WERI-Rb-1 (cell line): ENCODE measurements at regions not wholly inside any gene's neighbourhood (a gene's known extent, or its start where the extent isn't known, plus 50 kb on each side); places are given as distances from the start of the nearest gene placed in this dataset.

Source experiments
- DNase-seq: peaks from one replicate; pipeline ENCODE4 v3.0.0-alpha.2; 2020
- H3K27ac ChIP-seq: fragments of 250-450 bp; sonication (Bioruptor Pico); 2 replicates; pipeline ENCODE4 v1.5.1; 2020; ENCODE audit warnings: mild to moderate bottlenecking, moderate library complexity
- H3K27me3 ChIP-seq: fragments of 250-450 bp; sonication (Bioruptor Pico); 2 replicates; pipeline ENCODE4 v1.5.1; 2021; ENCODE audit warnings: mild to moderate bottlenecking, low read depth, moderate library complexity; ENCODE audit not compliant: insufficient read depth, severe bottlenecking
- H3K36me3 ChIP-seq: fragments of 250-450 bp; sonication (Bioruptor Pico); 2 replicates; pipeline ENCODE4 v1.5.1; 2020; ENCODE audit warnings: mild to moderate bottlenecking, moderate library complexity
- H3K4me3 ChIP-seq: 2 replicates; pipeline ENCODE4 v1.5.1; 2011; ENCODE audit warnings: low read depth, mild to moderate bottlenecking, control low read depth, low read length
- H3K9me3 ChIP-seq: fragments of 250-450 bp; sonication (Bioruptor Pico); 2 replicates; pipeline ENCODE4 v1.5.1; 2021; ENCODE audit warnings: mild to moderate bottlenecking, moderate library complexity; ENCODE audit not compliant: severe bottlenecking
- TF ChIP-seq, protein P1 (sequence below): IDR thresholded peaks from 2 replicates; pipeline ENCODE4 v1.5.1; 2011; ENCODE audit warnings: low read depth, mild to moderate bottlenecking, control low read depth, inconsistent platforms, low read length

DNA sequence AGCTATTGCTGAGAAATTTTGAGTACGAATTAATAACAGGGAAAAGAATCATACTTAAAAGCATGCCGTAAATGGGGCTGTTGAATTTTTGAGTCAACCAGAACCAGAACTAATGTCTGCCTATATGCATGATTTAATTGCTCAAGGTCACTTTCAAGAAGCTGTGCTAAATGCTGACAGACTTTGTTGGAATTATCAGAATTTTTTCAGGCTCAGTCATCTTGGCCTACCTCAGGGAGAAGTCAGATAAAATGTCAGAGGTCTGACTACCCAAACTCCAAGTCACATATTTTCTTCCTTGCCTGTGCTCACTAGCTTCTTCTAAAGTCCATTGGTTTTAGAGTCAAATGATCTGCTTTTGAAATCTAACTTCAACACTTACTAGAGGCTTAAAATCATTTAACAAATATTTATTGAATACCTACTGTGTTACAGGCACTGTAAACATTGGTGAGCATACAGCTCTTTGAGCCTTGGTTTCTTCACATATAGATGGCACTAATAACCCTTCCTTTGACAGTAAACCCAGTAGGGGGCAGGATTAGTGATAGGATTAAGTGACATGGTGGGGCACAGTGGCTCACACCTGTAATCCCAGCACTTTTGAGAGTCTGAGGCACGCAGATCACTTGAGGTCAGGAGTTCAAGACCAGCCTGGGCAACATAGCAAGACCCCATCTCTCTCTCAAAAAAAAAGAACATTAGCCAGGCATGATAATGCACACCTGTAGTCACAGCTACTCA lies 121.2 kb upstream of the SLC44A3 start:
- TF ChIP-seq, protein P1, sequence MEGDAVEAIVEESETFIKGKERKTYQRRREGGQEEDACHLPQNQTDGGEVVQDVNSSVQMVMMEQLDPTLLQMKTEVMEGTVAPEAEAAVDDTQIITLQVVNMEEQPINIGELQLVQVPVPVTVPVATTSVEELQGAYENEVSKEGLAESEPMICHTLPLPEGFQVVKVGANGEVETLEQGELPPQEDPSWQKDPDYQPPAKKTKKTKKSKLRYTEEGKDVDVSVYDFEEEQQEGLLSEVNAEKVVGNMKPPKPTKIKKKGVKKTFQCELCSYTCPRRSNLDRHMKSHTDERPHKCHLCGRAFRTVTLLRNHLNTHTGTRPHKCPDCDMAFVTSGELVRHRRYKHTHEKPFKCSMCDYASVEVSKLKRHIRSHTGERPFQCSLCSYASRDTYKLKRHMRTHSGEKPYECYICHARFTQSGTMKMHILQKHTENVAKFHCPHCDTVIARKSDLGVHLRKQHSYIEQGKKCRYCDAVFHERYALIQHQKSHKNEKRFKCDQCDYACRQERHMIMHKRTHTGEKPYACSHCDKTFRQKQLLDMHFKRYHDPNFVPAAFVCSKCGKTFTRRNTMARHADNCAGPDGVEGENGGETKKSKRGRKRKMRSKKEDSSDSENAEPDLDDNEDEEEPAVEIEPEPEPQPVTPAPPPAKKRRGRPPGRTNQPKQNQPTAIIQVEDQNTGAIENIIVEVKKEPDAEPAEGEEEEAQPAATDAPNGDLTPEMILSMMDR: no peak
- Histone ChIP-seq H3K9me3 (no peaks in the 10 kb centered on the region), H3K36me3 (no peaks in the 10 kb centered on the region), H3K27ac (no peak overlapping the region), H3K27me3 (no peaks in the 10 kb centered on the region), H3K4me3 (no peak overlapping the region)
- DNase-seq: no peak

DNA sequence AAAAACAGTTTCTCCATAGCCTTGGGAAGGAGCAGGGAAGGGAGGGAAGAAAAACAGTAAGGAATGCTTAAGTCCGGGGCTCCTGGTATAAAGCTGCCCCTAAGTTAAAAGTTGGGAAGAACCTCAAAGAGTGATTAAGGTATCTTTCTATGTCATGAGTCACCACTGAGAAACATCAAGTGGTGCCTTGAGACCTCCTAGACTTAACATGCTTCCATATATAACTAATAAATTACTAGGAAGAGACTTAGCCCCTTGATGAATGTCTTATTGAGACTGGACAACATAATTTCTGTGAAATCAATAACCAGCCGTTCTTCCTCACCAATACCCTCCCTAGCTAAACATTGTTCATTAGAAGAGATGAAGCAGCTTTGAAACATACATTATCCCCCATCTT lies 121.8 kb upstream of the SLC44A3 start:
- TF ChIP-seq, protein P1: no peak
- no peak for DNase-seq
- H3K36me3 ChIP-seq: no peaks in the 10 kb centered on the region
- no peak overlapping the region for H3K4me3 ChIP-seq
- no peaks in the 10 kb centered on the region for H3K9me3 ChIP-seq
- H3K27ac ChIP-seq: no peak overlapping the region
- no peaks in the 10 kb centered on the region for H3K27me3 ChIP-seq

DNA sequence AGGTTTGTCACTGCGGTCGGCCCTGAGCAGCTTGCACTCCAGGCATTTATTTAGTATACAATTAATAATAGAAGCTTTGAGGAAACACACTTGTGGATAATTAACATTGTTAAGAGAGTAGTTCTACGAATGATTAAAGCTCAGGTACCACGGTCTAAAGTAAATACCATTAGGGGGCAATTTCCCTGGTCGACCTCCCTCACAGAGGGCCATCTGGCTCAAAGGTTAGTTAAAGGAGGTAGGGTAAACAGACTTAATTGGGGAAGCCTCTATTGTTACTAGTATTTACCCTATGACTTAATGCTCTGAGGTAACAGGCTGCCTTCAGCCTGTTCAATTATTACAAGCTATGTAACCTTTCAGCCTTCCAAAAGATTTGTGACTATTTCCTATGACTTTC lies 122.3 kb upstream of the SLC44A3 start:
- Histone ChIP-seq H3K27ac (no peak overlapping the region), H3K36me3 (no peaks in the 10 kb centered on the region), H3K27me3 (no peaks in the 10 kb centered on the region), H3K9me3 (no peaks in the 10 kb centered on the region), H3K4me3 (no peak overlapping the region)
- DNase-seq: no peak
- TF ChIP-seq, protein P1: no peak

GRCh38 chr1:94694226-94694915 lies 125.8 kb upstream of the SLC44A3 start:
- H3K4me3 ChIP-seq: no peak overlapping the region
- DNase-seq: no peak

DNA sequence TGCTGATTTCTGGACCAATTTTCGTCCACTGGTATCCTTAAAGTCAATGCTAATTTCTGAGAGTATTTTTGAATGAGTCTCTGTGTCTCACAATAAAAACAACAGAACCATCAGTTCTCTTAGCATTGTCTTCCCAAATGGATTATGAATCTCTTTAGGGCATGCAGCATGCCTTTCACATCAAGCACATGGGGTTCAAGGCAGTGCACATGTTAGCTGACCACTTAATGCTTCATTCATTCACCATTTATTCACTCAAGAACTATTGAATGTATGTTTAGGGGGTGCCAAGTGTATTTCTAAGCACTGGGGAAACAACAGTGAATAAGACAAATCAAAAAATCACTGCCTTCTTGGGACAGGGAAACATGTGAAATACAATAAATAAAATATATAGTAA lies 126.7 kb upstream of the SLC44A3 start:
- H3K9me3 ChIP-seq: no peaks in the 10 kb centered on the region
- no peak overlapping the region for H3K27ac ChIP-seq
- no peaks in the 10 kb centered on the region for H3K27me3 ChIP-seq
- DNase-seq: no peak
- H3K4me3 ChIP-seq: no peak overlapping the region
- H3K36me3 ChIP-seq: no peaks in the 10 kb centered on the region
- TF ChIP-seq, protein P1: no peak

More at GRCh38 chr1:94694226-94694915, 125.8 kb upstream of the SLC44A3 start:
- Histone ChIP-seq H3K27me3 (no peaks in the 10 kb centered on the region), H3K9me3 (no peaks in the 10 kb centered on the region), H3K36me3 (no peaks in the 10 kb centered on the region), H3K27ac (no peak overlapping the region)
- TF ChIP-seq, protein P1: no peak

- H3K27ac ChIP-seq: no peak overlapping the region
- H3K9me3 ChIP-seq: no peaks in the 10 kb centered on the region
- no peaks in the 10 kb centered on the region for H3K27me3 ChIP-seq
- DNase-seq: no peak
- no peaks in the 10 kb centered on the region for H3K36me3 ChIP-seq
- TF ChIP-seq, protein P1: 0 out of 2 replicates have a peak, but pooled peaks have one; percentile 10
- H3K4me3 ChIP-seq: no peak overlapping the region
Observed at GRCh38 chr1:94693029-94693428, 127.1 kb upstream of the SLC44A3 start.
